Right atrium auricular region (tissue), 2 donors: ENCODE measurements at regions not wholly inside any gene's neighbourhood (a gene's known extent, or its start where the extent isn't known, plus 50 kb on each side); places are given as distances from the start of the nearest gene placed in this dataset.

Experiments used
- DNase-seq: peaks from one replicate; pipeline ENCODE4 v3.0.0-alpha.2; 2019; ENCODE audit warnings: low spot score
- H3K27ac ChIP-seq, 2 donors: fragments of 200-600 bp; sonication (generic); 1 replicate in 1 of 2; 2 replicates in 1 of 2; pipeline ENCODE4 v1.5.1; 2016 to 2019
- H3K27me3 ChIP-seq, 2 donors: fragments of 200-600 bp; sonication (generic); one replicate each; pipeline versions ENCODE4 v1.5.1 to v1.6.0; 2017 to 2019
- H3K36me3 ChIP-seq: fragments of 200-600 bp; sonication (generic); one replicate; pipeline ENCODE4 v1.5.1; 2016
- H3K4me1 ChIP-seq, 2 donors: fragments of 200-600 bp; sonication (generic); one replicate each; pipeline versions ENCODE4 v1.5.1 to v1.6.0; 2017 to 2019
- H3K4me3 ChIP-seq, 2 donors: fragments of 200-600 bp; sonication (generic); 1 replicate in 1 of 2; 2 replicates in 1 of 2; pipeline ENCODE4 v1.5.1; 2017 to 2019; ENCODE audit warnings: mild to moderate bottlenecking in 1 of 2, moderate library complexity in 1 of 2
- H3K9me3 ChIP-seq, 2 donors: fragments of 200-600 bp; sonication (generic); one replicate each; pipeline ENCODE4 v1.5.1; 2019
- CTCF ChIP-seq, 2 donors: fragments of 200-600 bp; sonication (generic); IDR thresholded peaks; one replicate each; pipeline ENCODE4 v1.5.1; 2019; ENCODE audit warnings: antibody characterized with exemption in 2 of 2

DNA sequence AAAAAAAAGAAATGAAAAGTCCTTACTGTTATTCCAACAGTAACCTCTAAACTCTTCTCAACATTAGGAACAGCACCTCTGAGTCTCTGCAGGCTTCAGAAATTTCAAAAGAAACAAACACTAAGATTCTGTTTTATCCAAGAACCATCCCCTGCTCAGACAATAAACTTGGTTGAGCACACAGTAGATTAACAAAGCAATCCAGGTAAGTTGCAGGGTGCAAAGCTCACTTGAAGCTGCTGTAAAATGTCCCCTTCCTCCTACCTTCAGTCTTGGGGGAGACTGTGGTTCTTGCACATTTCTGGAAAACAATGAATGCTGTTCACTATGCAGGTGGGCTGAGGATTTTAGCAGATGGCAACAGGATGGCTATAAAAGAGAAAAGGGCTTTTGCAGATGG, 484.1 kb downstream of the IGSF11 start:
- Histone ChIP-seq H3K36me3 (no peaks in the 10 kb centered on the region), H3K27ac (no peak overlapping the region), H3K27me3 (no peaks in the 10 kb centered on the region), H3K4me3 (no peak overlapping the region), H3K9me3 (no peaks in the 10 kb centered on the region), H3K4me1 (no peaks in the 10 kb centered on the region)
- no peak for TF ChIP-seq CTCF (IDR thresholded peaks at IDR 0.05)
- DNase-seq: no peak

DNA sequence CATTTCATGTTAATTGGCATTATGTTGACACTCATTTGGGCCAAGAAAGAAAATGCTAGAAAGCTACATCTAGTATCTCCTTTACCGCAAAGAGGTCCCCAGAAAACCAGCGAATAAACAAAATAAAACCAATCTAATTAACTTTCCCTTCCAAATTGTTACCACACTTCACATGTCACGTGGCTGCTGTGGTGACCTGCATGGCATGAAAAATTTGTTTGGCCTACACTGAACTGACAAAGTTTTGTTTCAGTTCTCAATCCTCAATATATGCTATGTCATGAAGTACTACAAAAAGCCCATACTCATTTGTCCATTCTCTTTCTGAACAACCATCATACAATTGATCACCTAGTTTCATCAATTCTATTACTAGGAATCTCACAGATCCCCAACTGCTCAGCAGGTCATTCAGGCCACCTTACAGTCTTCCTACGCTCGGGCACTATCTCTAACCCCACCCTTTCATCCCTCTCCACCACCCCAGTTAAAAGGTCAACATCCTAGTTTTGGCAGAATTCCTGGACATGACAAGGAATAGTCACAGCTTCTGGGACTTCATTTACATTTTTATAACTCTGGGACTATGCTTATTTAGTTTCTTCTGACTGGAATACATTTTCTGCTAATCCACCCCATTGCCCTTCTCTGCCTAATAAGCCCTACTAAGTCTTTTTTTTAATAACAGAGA, 480.4 kb downstream of the IGSF11 start:
- no peaks in the 10 kb centered on the region for H3K9me3 ChIP-seq
- no peak for DNase-seq
- H3K4me3 ChIP-seq: no peak overlapping the region
- no peaks in the 10 kb centered on the region for H3K27me3 ChIP-seq
- no peak overlapping the region for H3K27ac ChIP-seq
- no peak for TF ChIP-seq CTCF (IDR thresholded peaks at IDR 0.05)
- no peaks in the 10 kb centered on the region for H3K36me3 ChIP-seq
- no peaks in the 10 kb centered on the region for H3K4me1 ChIP-seq

GRCh38 chr3:118556983-118557382, 477.7 kb downstream of the IGSF11 start:
- Histone ChIP-seq H3K4me3 (no peak overlapping the region), H3K27ac (no peak overlapping the region)
- TF ChIP-seq CTCF (IDR thresholded peaks at IDR 0.05): no peak

DNA sequence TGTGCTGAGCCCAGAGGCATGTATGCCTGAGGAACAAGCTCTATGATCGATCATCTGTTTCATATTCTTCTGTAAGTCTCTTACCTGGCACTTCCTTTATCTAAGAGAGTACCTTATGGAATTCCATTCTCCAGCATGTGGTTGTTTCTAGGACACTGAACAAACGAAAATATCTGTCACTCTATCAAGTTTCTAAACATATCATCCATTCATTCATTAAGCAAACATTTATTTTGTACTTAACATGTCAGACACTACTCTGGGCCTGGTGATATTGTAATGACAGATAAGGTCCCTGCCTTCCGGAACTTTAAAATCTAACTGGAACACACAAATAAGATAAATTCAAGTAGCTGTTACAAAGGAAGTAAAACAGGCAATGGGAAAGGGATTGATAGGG, 477.1 kb downstream of the IGSF11 start:
- no peaks in the 10 kb centered on the region for H3K4me1 ChIP-seq
- no peaks in the 10 kb centered on the region for H3K9me3 ChIP-seq
- no peak overlapping the region for H3K27ac ChIP-seq
- TF ChIP-seq CTCF (IDR thresholded peaks at IDR 0.05): no peak
- no peaks in the 10 kb centered on the region for H3K36me3 ChIP-seq
- no peaks in the 10 kb centered on the region for H3K27me3 ChIP-seq
- H3K4me3 ChIP-seq: no peak overlapping the region
- no peak for DNase-seq

More at GRCh38 chr3:118556983-118557382, 477.7 kb downstream of the IGSF11 start:
- H3K9me3 ChIP-seq: no peaks in the 10 kb centered on the region
- H3K4me1 ChIP-seq: no peaks in the 10 kb centered on the region
- DNase-seq: no peak
- H3K36me3 ChIP-seq: no peaks in the 10 kb centered on the region
- no peaks in the 10 kb centered on the region for H3K27me3 ChIP-seq

DNA sequence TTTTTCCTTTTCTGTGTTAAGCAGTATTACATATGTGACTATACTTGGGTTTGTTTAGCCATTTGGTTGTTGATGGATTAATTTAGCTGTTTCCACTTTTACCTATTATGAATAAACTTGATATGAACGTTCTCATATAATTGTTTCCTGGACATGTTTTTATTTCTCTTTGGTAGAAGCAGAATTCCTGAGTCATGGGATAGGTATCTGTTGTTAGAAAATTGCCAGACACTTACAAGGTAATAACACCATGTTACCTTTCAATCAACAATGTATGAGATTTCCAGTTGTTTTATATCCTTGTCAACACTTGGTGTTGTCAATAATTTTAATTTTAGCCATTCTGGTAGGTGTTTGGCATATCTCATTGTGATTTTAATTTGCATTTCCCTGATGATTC, 475.4 kb downstream of the IGSF11 start:
- Histone ChIP-seq H3K9me3 (no peaks in the 10 kb centered on the region), H3K4me1 (no peaks in the 10 kb centered on the region), H3K27ac (no peak overlapping the region), H3K36me3 (no peaks in the 10 kb centered on the region), H3K27me3 (no peaks in the 10 kb centered on the region), H3K4me3 (no peak overlapping the region)
- DNase-seq: no peak
- TF ChIP-seq CTCF (IDR thresholded peaks at IDR 0.05): no peak

DNA sequence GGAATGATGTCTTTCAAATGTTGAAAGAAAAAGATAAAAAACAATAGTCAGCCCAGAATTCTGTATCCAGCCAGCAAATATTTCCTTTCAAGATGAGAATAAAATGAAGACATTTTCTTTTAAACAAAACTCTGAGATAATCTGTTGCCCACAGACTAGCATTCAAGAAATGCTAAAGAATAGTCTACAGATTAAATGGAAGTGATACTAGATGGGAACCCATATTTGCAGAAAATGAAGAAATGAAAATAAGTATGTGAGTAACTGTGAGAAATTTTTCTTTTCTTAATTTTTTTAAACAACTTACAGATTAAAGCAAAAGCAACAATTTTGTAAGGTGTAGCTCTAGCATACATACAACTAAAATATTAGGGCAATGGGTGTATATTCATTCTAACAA, 469.8 kb downstream of the IGSF11 start:
- no peaks in the 10 kb centered on the region for H3K36me3 ChIP-seq
- H3K4me3 ChIP-seq: no peak overlapping the region
- H3K27ac ChIP-seq: no peak overlapping the region
- no peaks in the 10 kb centered on the region for H3K9me3 ChIP-seq
- no peaks in the 10 kb centered on the region for H3K4me1 ChIP-seq
- TF ChIP-seq CTCF (IDR thresholded peaks at IDR 0.05): no peak
- DNase-seq: no peak
- no peaks in the 10 kb centered on the region for H3K27me3 ChIP-seq
